Superior temporal gyrus (tissue), 1 donor: ENCODE measurements at regions not wholly inside any gene's neighbourhood (a gene's known extent, or its start where the extent isn't known, plus 50 kb on each side); places are given as distances from the start of the nearest gene placed in this dataset.
A peak's percentile ranks its signal among the peaks of the same experiment; 100 is the strongest.
"Not testable (repeated sequence)": the region's sequence is repeated elsewhere in the genome, so short reads cannot be mapped to it uniquely, and the experiment has no call there.

Experiments used
- DNase-seq: peaks from one replicate; pipeline ENCODE4 v3.0.0-alpha.2; 2016; ENCODE audit errors: extremely low spot score

DNA sequence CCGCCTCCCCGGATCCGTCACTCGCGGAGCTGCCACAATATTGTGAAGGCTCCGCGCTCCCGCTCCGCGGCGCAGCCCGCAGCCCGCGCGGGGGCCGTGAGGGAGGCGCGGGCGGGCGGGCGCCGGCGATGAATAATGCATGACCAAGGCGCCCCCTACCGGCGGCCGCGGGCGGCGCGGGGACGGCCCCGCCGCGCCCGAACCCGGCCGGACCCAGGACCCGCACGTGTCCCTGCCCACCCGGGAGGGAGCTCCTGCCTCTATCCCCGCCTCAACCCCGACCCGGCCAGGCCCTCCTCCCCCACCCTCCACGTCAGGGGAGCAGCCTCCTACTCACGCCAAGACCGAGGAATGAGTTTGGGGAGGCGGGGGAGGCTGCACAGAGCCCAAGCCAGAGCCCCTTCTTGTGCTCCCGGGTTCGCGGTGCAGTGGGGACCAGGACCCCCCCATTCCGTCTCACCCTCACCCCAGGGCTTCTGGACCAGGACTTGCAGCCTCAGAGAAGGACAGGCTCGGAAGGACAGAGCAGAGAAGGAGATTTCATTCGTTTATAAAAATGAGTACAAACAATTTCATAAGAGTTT is 70.8 kb upstream of the CASZ1 start:
- DNase-seq, result peak; percentile 40

DNA sequence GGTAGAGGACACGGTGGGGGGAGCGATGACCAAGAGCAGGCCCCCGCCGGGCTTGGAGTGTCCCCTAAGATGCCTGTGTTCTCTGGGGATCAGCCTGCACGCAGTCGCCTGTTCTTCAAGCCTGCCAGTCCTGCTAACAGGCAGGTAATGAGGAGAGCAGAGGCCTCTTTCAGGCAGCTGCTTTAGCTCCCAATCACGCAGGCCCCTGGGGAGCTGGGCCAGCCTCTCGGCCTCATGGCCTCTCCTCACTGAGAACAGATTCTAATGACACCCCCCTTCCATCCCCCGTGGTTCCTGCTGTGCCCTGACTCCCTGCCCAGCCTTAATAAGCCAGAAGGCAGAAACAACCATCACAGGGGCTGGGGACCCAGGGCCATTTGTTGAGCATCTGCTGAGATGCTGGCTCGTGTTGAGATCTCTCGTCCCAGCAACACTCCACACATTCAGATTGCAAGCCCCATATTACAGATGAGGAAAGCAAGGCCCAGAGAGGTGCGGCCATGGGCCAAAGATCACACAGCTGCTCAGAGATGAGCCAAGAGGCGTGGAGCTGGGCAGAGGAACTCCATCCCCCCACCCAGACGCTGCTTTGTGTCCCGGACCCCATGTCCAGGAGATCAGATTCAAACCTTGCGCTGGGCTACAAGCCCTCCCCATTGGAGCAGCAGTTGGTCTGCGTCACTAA is 71.6 kb upstream of the CASZ1 start:
- DNase-seq, result no peak

DNA sequence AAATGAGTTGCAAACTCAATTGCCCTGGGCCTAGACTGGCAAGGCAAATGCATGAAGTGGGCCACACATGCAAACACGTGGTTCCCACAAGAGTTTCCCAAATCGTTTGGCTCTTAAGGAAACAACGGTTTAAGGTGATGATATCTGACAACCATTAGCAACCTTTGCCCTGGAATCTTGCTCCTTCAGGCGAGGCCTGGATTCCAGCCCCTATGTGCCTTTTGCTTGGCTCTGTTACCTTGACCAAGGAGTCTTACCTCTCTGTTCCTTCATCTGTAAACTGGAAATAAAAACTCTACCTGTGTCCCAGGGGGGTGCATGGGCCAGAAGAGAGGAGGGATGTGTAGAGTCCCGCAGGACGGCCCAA is 72.1 kb upstream of the CASZ1 start:
- no peak for DNase-seq

DNA sequence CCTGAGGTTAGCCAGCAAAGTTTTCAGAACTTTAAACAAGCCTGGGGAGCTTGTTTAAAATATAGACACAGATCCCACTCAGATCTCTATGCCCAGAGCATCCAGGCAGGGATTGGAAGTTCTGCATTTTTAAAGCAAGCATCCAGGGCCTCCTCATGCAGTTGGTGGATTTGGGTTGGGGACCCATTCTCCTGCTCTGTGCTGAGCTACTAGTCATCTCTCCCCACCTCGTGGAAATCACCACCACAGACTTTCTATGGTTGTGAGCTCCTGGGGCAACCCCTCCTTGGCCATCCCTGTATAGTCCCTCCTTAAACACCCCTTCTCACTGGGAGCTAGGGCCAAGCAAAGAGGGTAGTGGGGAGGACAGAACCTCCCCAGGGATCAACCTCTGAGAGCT is 73.5 kb upstream of the CASZ1 start:
- no peak for DNase-seq

DNA sequence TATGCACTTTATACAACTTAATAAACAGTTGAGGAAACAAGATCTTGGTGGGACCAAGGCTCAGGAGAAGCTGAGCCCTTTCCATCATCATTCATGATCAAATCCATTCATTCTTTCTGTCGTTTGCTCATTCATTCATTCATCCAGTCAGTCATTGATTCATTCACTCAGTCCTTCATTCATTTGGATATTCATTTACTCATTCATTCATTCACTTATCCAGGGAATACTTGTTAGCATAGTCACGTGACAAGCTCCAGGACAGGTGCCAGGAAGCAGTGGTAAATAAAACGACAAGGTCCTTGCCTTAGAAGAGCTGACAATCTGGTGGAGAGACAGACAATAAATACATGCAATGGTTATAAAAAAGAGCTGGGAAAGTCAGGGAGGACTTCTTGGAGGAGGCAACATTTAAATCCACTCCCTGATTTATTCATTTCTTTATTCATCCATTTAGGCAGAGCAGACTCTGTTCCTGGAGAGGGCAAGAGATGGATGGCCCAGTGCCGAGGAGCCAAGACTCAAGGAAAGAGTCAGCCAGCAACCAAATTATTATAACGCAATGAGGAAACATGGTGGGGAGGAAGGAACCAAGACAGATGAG is 74.1 kb upstream of the CASZ1 start:
- DNase-seq, result no peak

DNA sequence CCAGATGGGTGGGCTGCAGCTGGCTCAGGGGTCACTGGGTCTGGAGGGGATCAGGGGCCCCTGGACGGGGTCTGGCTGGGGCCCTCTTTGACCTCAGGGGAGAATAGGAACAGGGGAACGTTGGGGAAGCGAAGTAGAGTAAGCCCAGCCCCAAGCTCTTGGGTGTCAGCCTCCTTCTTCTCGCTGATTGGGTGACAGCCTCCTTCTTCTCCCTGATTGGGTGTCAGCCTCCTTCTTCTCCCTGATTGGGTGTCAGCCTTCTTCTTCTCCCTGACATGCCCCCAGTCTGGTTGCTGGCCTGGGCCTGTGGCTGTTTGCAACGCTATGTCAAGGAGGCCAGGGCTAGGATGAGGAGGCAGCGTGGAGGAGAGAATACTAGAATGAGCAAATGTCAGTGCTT is 76.7 kb upstream of the CASZ1 start:
- no peak for DNase-seq

DNA sequence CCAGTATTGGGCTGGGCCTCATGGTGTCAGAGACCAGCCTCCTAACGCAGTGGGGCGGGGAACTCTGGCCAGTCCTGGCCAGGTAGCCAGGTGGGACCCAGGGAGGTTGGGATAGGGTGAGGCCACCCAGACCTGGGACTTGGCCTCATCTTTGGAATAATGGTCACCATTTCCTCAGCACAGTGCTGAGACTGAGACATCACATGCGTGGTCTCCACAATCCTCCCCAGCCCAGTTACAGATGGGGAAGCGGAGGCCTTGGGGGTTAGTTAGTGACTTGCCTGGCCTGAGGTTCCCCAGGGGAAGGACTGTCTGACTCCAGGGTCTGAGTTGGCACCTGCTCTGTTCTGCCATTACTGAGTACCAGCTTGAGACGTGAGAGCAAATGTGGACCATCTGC is 77.9 kb upstream of the CASZ1 start:
- DNase-seq, result no peak

DNA sequence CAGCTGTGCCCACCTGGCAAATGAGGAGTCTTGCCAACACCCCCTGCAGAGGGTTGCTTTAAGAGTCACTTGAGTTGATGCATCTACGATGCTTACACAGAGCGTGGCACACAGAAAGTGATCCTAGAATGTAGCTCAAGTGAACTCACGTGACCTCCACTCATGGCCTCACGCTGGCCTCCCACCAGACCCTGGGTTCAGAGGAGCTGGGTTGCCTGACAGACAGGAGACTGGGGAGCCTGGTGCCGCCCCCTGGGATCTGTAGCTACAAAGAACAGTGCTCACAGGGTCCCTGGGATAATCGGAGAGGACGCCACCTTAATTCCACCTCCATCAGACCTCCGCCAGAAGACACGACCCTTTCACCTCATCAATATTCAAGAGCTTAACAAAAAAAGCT is 81.4 kb upstream of the CASZ1 start:
- no peak for DNase-seq

DNA sequence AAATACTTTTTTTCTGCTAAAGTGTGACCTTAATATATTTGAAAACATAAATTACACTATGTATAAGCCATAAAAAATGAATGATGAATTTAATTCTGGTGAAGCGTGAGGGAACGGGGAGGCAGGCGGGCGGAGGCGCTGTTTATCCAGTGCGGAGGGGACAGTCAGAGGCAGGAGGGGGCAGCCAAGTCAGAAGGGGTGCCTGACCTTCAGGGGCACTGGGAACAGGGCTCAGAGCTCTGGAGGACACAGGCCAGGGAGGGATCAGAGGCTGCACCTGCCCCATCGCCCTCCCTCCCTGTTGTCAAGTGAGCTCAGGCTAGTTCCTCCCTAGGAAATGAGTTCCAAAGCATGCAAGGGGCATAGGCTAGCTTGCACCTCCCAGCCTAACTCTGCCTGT is 82.0 kb upstream of the CASZ1 start:
- DNase-seq, result no peak

DNA sequence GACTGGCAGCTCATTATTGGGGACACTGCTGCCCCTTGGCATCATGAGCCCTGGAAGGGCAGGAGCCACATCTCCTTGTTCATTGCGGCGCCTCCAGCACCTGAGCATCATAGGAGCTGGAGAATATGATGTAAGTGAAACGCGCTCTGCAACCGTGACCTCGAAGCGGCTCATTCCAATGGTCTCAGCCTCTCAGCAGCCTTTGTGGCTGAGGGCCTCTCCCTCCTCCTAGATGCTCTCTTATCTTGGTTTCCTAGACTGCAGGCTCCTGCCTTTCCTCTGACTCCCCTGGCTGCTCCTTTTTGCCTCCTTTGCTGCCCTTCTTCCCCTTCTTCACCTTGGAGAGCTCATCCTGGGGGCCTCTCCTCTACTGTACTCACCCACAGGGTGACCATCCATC is 83.6 kb upstream of the CASZ1 start:
- no peak for DNase-seq

DNA sequence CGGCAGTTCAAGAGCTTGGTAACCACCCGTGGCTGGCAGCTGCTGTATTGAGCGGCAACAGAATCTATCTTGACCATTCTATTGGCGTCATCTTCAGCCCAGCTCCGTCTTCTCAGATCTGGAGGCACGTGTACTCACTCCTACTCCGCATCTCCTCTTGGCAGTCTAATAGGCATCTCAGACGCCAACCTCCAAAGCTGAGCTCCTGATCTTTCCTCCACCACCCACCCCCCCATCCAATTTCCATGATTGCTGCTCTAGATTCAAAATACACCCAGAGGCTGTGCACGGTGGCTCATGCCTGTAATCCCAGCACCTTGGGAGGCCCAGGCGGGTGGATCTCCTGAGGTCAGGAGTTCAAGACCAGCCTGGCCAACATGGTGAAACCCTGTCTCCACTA is 84.6 kb upstream of the CASZ1 start:
- no peak for DNase-seq

DNA sequence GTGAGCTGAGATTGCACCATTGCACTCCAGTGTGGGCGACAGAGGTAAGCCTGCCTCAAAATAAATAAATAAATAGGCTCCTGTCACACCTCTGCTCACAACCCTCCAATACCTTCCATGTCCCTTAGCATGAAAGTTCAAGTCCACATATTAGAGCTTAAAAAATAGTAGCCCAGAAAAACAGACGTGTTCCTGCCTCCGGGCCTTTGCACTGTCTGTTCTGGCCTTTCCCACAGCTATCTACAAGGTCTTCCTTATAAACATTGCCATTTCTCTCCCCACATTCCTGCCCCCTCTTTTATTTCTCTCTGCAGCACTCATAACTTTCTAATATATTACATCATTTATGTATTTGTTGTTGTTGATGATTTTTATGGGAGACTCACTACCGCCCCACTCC is 85.6 kb upstream of the CASZ1 start:
- no peak for DNase-seq

DNA sequence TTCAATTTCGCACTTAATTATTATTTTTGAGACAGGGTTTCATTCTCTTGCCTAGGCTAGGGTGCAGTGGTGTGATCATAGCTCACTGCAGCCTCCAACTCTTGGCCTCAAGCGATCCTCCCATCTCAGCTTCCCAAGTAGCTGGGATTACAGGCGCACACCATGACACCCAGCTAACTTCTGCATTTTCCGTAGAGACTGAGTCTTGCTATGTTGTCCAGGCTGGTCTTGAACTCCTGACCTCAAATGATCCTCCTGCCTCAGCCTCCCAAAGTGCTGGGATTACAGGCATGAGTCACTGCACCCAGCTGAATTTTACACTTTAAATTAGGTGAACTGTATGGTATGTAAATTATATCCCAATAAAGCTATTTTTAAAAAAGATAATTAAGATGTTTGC is 90.6 kb upstream of the CASZ1 start:
- DNase-seq, result not testable (repeated sequence)

DNA sequence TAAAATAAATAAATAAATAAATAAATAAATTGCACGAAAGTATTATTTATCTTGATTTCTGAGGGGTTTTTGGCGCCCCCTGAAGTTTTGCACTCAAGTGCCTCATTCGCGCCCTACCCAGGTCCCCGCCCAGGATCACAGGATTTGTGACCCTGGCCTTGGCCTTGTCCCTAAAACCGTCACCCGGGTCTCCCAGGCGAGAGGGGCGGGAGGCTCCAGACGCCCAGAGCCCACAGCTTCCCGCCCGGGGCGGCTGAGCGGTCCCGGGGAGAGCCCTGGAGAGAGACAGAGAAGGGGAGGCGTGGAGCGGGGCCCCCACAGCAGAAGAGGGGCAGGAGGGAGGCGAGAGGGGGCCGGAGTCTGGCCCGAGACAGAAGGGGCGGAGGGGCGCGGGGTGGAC is 91.8 kb upstream of the CASZ1 start:
- DNase-seq, result no peak

DNA sequence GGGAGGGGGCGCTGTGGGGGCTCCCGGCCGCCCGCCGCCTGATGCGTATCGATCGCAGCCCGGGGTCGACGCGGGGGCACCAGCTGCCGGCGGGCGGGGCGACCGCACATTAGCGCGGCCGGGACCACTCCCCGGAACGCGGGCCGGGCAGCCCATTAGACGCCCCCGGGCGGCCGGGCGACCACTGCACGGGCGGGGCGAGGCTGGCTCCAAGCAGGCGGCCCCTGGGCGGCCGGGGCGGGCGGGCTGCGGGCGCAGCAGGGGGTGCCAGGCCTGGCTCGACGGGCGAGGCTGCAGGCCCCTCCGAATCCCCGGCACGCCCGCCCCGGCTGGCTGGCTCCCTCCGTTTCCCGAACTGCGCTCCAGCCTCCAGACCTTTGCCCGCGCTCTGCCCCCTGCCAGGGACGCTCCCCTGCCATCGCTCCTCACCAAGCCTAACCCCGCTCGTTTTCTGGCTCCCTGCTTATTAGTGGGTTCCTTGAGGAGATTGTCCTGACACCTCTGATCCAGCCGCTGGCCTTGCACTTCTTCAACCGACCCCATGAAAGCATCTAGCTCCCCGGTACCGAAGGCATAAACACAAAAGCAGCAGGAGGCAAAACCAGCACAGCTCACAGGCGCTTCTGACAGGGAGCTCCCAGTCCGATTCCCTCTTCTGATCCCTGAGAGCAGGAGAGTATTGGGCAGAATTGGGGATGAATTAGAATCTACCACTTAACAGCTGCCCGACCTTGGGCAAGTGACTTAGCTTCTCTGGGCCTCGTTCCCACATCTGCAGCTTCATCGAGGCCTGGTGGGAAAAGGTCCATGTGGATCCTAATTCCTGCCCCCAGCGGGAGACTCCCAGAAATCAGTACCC is 92.6 kb upstream of the CASZ1 start:
- DNase-seq, result no peak

DNA sequence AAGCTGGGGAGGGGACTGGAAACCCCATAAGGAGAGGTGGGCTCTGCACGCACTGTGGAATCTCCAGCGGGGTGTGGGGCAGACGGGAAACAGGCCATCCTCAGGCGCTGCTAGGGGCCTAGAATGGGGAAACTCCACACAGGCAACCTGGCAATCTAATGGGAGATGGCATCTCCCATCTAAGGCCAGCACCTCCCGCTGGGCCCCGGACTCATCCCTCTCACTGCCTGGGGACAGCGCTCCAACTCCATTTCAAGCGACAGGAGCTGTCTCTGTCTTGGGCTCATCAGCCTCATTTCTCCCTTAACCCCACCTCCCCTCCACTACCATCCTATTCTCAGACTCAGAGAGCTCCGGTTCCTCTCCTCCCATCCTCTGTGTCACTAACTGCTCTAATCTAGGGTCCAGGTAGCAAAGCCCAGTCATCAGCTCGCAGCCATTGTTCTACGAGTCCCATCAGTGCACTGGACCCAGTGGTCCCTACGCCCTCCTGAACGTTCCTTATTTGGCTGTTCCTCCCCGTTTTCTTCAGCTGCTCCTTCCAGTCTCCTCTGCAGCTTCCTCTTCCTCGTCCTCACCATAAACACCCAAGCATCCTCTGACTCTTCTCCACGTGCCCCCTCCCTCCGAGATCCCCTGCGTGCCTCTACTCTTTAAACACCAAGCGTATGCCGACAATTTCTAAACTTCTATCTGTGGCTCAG is 93.4 kb upstream of the CASZ1 start:
- DNase-seq, result no peak

DNA sequence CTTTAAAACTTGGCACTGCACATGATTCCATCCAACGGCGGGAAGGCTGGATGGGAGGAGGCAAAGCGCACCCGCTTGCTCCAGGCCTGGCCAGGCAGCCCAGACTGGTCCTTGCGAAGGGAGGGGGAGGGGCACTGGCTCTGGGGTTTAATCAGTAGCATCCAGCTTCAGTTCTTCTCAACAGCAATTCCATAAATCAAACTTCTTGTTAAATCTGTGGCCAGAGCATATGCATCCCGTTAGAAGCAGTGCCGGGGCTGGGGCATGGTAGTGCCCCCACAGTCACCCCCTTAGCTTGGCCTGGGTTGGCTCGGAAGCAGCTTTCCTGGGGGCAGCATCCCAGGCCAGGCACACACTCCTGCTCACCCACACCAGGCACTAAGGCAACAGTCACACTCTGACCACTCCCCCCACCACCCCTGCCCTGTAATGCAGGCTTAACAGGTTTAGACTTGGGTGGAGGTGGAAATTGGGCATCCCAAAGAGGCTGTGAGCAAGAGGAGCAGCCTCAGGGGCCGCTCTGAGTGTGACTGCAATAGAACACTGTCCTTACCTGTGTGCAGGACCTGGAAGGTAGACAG is 94.1 kb upstream of the CASZ1 start:
- DNase-seq, result no peak

DNA sequence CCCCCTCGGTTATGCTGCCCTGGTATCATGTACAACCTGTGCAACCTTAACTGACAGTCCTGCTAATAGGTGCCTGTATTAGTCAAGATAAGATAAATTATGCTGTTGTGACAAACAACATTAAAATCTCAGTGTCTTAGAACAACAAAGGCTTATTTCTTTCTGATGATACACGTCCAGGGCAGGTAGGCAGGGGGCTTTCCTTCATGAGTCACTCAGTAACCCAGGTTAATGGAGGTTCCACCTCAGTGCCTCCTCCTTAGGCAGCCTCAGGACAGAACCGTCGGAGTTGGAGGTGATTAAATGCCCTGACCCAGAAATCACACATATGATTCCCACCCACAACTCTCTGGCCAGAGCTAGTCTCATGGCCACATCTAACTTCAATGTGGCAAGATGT is 94.6 kb upstream of the CASZ1 start:
- DNase-seq, result no peak

DNA sequence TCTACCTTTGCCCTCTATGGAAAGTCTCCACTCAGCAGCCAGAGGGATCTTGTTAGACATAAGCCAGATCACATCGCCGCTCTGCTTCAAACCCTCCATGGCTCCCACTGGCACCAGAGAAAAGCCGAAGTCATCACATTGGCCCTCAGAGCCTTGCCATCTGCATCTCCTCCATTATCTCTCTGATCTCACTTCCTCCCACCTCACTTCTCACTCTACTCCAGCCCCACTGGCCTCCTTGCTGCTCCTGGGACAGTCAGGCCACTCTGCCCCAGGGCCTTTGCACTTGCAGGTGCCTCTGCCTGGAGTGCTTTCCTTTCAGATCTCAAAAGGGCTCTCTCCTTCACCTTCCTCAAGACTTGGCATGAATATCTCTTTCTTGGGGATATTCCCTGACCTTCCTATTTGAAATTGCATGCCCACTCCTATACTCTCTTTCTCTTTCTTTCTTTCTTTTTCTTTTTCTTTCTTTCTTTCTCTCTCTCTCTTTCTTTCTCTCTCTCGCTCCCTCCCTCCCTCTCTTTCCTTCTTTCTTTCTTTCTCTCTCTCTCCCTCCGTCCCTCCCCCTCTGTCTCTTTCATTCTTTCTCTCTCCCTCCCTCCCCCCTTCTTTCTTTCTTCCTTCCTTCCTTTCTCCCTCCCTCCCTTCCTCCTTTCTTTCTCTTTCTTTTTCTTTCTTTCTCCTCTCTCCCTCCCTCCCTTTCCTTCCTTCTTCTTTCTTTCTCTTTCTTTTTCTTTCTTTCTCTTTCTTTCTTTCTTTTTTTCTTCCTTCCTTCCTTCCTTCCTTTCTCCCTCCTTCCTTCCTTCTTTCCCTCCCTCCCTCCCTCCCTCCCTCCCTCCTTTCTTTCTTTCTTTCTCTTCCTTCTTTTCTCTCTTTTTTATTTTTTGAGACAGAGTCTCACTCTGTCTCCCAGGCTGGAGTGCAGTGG is 96.0 kb upstream of the CASZ1 start:
- DNase-seq, result no peak

DNA sequence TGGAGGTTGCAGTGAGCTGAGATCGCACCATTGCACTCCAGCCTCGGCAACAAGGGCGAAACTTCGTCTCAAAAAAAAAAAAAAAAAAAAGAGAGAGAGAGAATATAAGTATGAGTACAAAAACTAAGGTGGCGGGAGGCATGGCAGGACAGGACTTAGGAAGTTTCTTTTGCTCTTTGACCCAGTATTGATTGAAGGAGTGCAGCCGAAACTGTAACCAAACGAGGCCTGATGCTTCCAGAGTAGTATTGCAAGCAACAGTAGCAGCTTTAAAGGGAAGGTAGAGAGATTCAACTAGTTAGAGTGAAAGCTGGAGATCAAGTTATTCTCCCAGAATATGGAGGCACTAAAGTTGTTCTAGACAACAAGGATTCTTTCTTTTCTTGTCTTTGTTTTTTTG is 99.2 kb upstream of the CASZ1 start:
- DNase-seq, result no peak

DNA sequence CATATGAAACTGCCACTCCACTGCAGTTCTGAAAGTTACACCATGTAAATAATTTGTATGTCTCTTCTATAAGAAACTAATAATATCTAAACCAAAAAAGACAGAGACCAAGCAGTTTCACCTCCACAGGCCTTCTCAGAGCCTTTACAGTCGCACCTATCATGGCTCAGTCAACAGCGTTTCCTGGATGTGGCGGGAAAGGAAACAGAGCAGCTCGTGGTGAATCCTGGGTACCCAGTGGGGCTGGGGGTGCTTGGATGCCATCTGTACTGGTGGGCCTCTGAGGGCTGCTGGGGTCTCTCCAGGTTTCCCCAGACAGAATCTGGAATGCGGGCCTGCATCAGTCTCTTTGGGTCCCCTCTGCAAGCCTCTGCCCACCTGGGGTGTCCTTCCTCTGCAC is 100.2 kb upstream of the CASZ1 start:
- no peak for DNase-seq
